HG02610 (cell line): ENCODE measurements at regions not wholly inside any gene's neighbourhood (a gene's known extent, or its start where the extent isn't known, plus 50 kb on each side); places are given as distances from the start of the nearest gene placed in this dataset.

Experiments
- ATAC-seq: cut with Tn5 transposase; IDR thresholded peaks from one replicate; pipeline ENCODE4 v1.9.1; 2021; ENCODE audit warnings: mild to moderate bottlenecking, moderate library complexity; ENCODE audit not compliant: unreplicated experiment

DNA sequence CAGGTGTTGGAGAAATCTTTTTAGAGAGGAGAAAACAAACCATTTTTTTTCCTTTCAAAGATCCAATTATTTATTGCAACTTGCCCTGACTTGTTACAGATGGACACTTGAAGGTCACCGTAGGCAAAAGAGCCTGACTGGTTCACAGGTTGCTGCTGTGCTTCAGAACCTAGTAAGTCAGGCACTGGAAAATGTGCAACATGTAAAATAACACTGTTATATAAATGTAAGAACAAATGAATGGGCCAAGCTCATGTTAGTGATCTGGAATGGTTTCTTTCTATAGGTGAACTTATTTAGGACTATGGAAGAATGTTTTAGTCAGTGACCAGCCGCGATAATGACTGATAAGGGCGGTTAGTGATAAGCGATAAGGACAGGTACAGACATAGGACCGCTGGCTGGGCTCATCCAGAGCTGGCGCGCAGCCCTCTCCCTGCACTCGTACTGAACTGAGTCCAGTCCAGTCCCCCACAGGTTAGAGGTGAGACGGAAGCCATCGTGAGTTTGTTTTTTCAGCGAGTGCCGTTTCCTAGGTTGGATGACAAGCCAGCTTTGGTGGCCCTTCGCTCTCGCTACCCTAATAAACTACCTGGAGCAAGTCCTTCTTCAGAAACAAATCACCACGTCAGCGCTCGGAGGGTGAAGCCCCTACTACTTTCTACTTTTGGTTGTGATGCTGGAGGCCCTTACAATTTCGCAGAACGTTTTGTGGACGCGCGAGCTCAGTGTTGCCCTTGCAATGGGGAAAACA lies 94.4 kb upstream of the PRDM1 start:
- ATAC-seq = peak; percentile 35

DNA sequence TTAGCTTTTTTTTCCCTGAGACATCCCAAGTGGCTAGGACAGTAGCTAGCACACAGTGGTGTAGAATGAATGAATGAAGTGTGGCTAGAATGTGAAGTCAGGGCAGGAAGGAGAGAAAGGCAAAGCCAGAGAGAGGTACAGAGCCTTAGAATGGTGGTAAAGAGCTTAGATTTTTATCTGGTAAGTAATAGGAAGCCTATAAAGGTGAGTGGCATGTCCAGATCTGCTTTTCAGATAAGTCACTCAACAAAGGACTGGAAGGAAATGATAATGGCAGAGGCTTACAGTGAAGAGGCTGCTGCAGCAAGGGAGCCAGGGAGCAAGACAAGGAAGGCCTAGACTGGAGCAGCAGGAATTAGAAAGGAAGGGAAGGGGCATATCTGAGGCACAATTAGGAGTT lies 96.0 kb upstream of the PRDM1 start:
- no peak for ATAC-seq

DNA sequence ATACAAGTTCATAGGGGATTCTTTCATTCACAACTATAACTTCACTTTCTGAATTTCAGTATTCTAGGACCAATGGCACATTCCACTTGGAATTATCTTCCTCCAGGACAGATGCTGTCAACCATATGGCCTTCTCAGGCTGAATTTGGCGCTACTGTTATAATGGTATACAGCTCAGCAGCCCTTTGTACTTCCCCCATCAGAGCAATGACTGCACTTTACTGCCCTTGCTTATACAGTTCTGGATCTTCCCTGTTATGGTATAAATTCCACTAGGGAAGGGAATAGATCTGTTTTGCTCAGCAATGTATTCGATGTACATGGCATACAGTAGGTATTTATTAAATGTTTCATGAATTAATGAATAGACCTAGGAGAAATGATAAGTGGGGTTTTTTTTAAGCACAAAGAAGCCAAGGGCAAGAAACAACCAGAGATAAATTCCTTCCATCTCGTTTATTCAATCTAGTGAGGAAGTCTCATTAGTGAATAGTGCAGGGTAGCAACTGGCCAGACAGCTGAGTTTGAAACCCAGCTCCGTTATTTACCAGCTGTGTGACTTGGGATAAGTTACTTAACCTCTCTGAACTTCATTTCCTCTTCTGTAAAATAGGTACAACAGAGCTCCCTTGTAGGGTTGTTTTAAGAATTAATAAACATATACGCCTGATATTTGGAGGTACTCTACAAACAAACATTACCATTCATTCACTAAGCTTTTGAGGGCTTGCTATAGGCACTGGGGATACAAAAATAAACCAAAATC lies 97.1 kb upstream of the PRDM1 start:
- no peak for ATAC-seq

DNA sequence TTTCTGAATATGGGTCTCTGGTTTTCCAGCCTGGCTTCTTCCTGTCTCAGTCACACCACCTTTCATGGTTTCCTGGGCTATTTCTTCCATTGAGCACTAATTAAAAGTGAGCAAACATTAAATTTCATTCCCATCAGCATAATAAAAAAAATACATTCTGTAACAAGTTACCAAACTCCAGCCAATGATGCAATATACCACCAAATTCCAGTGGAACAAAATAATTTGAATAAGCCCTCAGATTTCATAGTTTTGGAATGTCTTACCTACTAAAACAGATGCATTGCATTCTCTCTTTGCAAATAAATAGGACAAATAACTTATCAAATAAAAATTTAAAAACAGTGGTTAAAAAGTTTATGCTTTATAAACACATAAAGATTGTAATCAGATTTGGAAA lies 97.8 kb upstream of the PRDM1 start:
- ATAC-seq = no peak

DNA sequence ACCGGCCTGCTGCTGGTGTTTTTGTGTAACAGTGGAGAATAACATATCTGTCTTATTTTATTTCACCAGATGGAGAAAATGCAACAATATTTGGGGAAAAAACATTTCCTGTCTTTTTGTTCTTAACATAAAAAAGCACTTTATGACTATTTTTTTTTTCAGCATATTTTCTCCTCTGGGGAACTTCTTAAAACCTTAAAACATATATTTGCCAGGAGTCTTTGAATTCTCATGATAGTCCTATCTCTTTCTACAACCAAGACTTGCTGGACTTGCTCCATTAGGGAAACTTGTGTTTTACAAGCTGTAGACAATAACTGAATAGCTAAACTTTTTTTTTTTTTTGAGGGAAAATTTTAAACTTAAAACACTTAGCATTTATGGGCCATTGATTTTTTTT lies 98.6 kb upstream of the PRDM1 start:
- no peak for ATAC-seq

DNA sequence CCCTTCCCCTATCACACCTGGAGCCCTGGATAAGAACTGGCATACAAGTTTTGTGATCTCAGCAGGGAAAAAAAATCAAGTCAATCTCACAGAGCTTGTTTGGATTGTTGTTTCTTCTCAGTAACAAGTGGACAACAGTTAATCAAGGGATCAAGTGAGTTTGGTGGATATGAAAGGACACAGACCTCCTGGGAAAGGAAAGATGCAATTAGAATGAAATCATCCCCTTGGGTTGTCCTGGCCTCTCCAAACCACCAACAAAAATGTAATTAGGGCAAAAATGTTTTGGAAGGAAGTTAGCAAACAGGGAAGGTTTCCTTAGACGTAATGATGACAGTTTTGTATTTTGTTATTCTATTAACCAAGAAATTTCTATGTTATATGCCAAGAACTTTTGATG lies 99.1 kb upstream of the PRDM1 start:
- ATAC-seq = no peak

DNA sequence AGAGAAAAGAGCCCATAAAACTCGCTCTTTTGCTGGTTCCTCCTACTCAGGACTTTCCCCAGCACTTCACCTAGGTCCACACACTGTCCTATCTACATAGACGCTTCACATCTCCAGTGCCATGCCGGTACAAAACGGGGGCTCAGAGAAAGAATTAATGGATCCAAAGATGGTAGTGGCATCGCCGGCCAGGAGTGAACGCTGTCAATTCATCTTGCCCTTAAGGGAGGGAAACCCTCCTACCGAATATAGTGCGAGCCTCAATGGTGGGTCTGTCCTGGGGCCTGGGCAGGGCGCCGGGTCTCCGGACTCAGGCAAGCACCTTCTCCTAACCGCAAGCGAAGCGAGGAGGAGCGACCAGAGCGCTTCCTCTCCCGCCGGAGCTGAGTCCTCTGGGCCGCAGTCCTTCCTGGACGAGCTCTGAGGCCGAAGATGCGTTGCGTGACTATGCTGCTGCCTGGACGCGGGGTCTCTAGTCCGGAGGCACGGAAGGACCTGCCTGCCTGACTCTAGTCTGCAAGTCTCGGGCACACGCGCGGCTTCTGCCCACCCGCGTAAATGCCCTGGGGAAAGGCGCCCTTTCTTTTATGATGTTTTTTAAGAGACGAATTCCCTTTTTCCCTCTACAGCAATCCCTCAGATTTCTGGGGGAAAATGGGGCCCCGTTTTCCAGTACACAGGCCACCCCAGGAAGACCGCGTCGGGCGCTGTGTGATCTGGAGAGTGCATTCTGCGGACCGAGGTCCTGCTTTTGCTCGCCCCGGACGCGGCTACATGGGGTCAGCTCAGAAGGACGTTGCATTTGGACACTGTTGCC lies 100.1 kb upstream of the PRDM1 start:
- no peak for ATAC-seq

DNA sequence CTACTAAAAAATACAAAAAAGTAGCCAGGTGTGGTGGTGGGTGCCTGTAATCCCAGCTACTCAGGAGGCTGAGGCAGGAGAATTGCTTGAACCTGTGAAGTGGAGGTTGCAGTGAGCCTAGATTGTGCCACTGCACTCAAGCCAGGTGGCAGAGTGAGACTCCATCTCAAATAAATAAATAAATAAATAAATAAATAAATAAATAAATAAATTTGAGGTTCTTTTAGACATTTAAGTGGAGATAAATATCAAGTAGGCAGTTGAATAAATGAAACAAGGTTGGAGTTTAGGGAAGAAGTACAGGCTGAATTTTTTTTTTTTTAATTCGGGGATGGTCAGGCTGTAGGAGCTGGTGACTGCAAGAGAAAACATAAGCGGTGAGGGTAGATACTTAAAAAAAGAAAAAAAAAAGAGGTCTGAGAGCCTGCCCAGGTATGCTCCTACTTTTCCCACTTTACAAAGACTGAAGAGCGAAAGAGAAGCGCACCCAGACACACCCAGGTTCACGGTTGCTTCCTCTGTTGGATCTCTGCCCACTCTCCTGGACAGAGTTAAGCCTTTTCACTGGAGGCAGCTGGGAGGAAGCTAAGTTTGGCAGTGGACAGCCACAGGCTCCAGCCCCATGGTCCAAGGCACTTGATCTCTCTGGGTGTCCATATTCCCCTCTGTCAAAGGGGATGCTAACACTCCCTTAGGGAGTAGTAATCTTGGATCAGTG lies 100.9 kb upstream of the PRDM1 start:
- no peak for ATAC-seq

DNA sequence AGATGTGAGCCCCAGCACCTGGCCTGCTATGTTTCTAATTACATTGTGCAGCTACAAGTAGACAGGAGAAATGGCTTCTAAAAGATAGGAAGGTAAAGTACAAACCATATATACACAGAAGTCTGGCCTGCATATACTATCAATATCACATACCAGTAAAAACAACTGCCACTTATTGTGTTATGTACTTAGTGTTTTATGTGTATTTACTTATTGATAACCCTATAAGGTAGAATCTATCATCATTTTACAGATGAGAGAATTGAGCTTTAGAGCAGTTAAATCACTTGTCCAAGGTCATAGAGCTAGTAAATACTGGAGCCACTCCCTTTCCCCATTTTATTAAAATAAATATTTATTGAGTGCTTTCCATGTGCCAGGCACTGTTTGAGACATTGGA lies 102.4 kb upstream of the PRDM1 start:
- no peak for ATAC-seq

DNA sequence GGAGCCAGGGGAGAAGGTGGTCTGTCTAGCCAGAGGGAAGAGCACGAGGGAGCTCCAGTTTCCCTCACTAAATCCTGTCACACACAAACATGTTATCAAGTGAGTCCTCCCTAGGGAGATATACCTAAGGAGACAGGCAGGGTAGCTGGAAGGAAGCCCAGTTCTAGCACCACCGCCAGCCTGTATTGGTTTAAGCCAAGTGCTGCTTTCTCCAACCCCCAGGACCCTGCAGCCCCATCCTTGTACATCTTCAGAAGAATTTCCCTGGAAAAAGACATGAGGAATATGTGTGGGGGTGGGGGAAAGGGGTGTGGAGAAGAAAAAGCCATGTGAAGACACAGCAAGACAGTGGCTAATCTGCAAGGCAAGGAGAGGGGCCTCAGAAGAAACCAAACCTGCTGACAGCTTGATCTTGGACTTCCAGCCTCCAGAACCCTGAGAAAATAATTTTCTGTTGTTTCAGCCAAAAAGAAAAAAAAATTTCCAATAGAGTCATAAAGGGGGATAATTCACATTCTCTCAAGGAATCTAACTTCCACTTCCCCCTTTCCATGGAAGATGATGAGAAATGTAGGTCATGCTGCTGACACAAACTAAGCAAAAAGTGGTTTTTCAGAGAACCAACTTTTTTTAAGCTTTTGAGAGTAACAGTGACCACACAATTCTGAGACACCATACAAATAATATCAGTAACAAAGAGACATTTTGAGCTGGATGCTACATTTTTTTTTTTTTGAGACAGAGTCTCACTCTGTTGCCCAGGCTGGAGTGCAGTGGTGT lies 103.2 kb upstream of the PRDM1 start:
- no peak for ATAC-seq

DNA sequence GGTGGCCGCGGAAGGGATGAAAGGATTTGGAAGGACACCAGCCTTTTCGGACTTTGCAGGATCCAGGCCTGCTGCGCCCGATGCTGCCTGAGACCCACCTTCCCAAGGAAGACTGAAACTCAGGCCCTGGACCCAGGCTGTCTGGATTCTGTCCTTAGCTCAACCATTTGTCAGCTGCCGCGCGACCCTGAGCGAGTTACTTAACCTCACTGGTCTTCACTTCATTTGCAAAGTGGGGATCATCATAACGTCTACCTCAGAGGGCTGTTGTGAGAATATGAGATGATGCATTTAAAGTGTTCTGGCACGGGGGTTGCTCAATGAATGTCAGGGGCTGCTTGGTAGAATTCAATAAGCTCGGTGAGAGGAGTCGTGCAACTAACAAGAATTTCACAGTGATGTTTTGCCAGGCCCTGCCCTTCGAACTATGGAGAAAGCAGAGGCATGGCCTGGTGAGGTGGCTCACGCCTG lies 104.2 kb upstream of the PRDM1 start:
- ATAC-seq = no peak

DNA sequence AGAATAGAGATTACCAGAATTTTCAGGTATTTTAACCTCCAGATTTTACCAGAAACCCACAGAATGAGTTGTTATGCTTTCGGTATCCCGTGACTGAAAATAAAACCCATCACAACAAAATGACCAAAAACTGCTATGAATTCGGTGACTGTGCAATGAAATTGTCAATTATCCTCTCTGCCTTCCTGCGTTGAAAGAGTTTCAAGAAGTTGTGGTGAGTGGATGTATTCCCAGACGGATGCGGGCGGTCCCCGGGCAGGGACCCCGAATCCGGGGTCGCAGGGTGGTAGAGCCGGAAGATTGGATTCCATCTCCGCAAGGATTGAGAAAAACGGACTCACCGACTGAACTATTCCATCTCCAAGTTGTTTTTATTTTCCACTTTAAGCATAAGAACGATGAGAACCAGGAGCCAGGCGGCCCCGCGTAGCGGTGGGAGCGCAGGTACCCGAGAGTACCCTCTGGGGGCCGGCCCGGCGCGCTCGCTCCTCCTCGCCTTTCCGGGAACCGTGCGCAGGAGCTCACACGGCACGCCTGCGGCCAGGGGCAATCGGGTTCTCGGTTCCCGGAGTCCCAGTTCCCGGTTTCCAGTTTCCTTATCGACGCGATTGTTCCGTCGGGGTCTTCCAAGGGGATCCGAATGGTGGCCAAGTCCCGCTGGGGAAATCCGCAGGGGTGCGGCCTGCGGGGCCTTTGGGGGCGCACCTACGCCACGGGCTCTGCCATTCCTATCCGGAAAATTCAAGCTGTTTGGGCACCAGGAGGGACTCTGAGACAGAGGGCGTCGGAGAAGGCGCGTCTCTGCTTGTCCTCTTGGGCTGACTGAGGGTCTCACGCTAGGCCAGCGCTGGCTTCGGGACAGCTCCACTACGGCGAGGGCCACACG lies 104.9 kb upstream of the PRDM1 start:
- peak; percentile 51 for ATAC-seq

DNA sequence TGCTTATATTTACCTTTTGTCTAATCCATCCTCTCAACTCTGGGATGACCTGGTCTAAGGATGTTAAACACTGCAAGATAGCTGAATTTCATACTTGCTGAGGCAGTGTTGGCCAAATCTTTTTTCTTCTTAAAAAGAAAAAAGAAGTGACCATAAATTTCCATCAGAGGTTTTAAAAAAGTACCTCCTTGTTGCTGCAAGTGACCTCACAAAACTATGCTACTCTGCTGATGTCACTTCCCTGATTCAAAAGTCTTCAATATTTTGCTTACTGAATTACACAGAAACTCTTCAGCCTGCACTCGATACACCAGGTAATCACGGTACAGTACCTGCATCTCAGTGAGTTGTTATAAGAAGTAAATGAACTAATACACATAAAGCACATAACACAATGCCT lies 107.2 kb upstream of the PRDM1 start:
- ATAC-seq = no peak

DNA sequence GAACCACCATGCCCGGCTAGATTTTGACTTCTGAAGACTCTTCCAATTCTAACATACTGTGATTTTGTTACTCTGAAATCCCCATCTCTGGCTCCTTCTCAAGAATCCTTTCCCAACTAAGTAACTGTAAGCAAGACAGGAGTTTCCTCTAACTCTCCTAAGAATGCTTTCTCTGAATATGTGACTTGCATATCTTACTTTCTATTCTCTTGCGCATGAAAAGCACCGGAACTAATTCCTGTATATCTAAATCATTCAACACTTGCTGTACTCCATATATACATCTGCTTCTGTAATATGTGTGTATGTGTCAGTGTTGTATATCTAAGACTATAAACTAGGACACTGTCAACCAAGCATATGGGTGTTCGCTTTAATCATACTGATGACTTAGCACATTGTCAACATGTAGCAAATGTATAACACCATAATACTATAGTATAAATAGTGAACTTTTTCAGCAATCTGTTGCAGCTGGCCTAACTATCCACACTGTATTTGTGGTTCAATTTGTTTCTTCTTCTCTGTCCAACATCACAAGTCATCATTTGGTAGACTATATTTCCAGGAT lies 108.1 kb upstream of the PRDM1 start:
- ATAC-seq = no peak

DNA sequence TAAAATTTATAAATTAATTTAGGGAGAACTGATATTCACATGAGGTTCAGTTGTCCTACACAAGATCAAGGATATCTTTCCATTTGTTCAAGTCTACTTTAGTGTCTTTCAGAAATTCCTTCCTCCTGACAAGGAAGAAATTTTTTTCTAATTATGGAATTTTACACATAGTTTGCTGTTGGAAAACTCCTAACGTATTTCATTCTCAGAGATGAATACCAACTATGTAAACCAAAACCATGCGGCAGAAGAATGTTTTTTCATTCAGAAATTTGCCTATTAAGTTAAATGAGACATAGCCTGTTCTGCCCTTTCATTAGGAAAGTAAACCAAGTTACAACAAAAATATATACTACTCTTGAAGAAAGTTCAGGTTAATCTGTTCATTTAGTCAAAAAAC lies 111.2 kb upstream of the PRDM1 start:
- no peak for ATAC-seq

DNA sequence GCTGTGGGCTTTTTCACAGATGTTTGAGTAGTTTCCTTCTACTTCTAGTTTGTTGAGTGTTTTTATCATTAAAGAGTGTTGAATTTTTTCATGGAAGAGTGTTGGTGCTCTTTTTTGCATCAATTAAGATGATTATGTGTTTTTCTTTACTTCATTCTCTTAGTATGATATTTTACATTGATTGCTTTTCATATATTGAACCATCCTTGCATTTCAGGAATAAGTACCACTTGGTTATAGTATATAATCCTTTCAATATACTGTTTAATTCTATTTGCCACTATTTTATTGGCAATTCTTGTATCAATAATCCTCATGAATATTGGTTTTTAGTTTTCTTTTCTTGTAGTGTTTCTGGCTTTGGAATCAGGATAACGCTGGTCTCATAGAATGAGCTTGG lies 113.7 kb upstream of the PRDM1 start:
- ATAC-seq = no peak

DNA sequence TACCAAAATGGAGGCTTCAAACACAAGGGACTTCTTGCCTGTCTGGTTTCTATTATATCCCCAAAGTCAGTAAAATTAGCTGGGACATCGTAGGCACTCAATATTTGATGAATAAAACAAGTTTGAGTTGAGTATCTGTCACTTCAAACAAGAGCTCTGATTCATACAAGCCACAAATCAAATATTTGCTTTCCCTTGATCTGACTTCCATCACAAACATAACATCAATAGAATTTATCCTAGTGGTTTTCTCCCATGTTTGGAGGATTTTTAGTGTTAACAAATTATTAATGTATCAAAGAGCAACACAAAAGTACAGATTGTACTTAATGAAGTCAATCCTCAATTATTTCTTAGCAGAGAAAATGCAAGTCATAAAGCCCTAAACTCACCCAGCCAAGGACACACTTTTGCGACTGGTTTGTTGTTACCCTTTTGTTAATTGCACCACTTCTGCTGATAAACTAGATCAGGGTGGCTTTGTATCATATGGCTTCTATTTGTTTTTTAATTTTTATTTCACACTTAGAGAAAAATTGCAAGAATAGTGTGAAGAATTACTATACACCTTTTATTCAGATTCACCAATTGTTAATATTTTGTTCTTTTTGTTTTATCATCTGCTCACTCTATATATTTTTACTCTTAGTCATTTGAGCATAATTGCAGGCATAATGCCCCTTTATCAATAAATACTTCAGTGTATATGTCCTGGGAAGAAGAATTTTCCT lies 117.4 kb upstream of the PRDM1 start:
- ATAC-seq = no peak

DNA sequence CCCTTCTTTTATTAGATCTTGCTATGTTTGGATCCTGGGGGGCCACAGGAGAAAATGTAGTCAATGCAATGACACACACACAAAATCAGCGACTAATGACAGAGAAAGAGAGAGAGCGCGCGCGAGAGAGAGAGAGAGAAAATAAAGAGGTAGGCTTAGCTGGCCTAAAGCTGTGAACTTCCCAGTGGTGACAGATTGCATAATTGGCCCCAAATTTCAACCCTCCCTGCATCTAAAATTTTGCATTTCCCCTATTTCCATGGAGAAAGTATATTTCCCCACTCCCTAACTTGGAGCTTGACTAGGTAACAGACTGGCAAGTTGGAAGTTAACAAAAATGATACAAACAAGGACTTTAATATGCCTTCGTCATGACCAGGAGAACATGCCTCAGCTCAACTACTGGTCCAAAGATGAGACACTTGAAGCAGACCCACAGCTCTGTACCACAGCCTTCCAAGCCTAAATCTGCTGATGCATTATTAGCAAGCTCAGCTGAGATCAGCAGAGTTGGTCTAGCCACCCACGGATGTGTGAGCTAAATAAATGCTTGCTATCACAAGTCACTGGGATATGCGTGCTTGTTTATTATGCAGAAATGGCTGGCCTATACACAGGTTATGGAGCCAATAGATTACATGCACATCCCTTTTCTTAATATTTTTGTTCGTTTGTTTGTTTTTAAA lies 118.1 kb upstream of the PRDM1 start:
- no peak for ATAC-seq
